IMR-90 (cell line): ENCODE measurements at regions not wholly inside any gene's neighbourhood (a gene's known extent, or its start where the extent isn't known, plus 50 kb on each side); places are given as distances from the start of the nearest gene placed in this dataset.

Source experiments
- ATAC-seq: fragments of 200-7000 bp; cut with Tn5 transposase; 2 replicates; pipeline ENCODE4 v1.9.1; 2020; ENCODE audit warnings: low read depth, mild to moderate bottlenecking, moderate library complexity
- BruUV-seq: library from RNA; stranded (reverse); fragments of 400-500 nt; replicated peaks from 2 replicates; lab custom pipeline; 2021; lab: Mats Ljungman, UMichigan
- CTCF ChIA-PET: fragments of 300-600 bp; formaldehyde crosslinking; extraction: SDS; loops from one replicate; lab custom pipeline; 2021; ENCODE audit warnings: antibody characterized with exemption; lab: Yijun Ruan, JAX
- POLR2A ChIA-PET: fragments of 300-600 bp; sonication (Branson Sonifier 250); formaldehyde crosslinking; loops from one replicate; lab custom pipeline; 2022; ENCODE audit warnings: antibody characterized with exemption; ENCODE audit not compliant: unreplicated experiment; lab: Charles Lee
- DNase-seq: peaks from one replicate; pipeline ENCODE4 v3.0.0; 2013
- H2AFZ ChIP-seq: replicated peaks from 2 replicates; pipeline ENCODE3; 2013; ENCODE audit warnings: low read length, mild to moderate bottlenecking; ENCODE audit not compliant: poor library complexity
- H2AK5ac ChIP-seq: 2 replicates; pipeline ENCODE4 v1.6.1; 2013; ENCODE audit warnings: low read depth, low read length, inconsistent platforms
- H2AK9ac ChIP-seq: replicated peaks from 2 replicates; pipeline ENCODE3; 2013; ENCODE audit warnings: mild to moderate bottlenecking, low read depth, low read length, moderate library complexity; ENCODE audit not compliant: poor library complexity
- H2BK120ac ChIP-seq: 2 replicates; pipeline ENCODE4 v1.6.1; 2013; ENCODE audit warnings: low read depth, low read length, inconsistent platforms
- H2BK15ac ChIP-seq: 3 replicates; pipeline ENCODE4 v1.6.1; 2013; ENCODE audit warnings: low read depth, low read length, inconsistent platforms
- H2BK20ac ChIP-seq: 2 replicates; pipeline ENCODE4 v1.6.1; 2013; ENCODE audit warnings: low read depth, mild to moderate bottlenecking, inconsistent platforms, low read length, moderate library complexity
- H2BK5ac ChIP-seq: 2 replicates; pipeline ENCODE4 v1.6.1; 2013; ENCODE audit warnings: mild to moderate bottlenecking, low read depth, low read length, inconsistent platforms; ENCODE audit not compliant: poor library complexity, severe bottlenecking
- H3K14ac ChIP-seq: replicated peaks from 2 replicates; pipeline ENCODE4 v1.6.1; 2013; ENCODE audit warnings: low read depth, low read length, inconsistent platforms
- H3K18ac ChIP-seq: 2 replicates; pipeline ENCODE4 v1.6.1; 2013; ENCODE audit warnings: low read depth, low read length, control low read depth
- H3K23ac ChIP-seq: 2 replicates; pipeline ENCODE4 v1.6.1; 2013; ENCODE audit warnings: low read depth, low read length, inconsistent platforms
- H3K27ac ChIP-seq: 2 replicates; pipeline ENCODE4 v1.5.1; 2013; ENCODE audit warnings: mild to moderate bottlenecking, control low read depth, low read length; ENCODE audit not compliant: insufficient read depth
- H3K27me3 ChIP-seq: 2 replicates; pipeline ENCODE4 v1.6.1; 2013; ENCODE audit warnings: low read length; ENCODE audit not compliant: control insufficient read depth, insufficient read depth
- H3K36me3 ChIP-seq: 2 replicates; pipeline ENCODE4 v1.6.1; 2013; ENCODE audit warnings: low read length, mixed read lengths; ENCODE audit not compliant: control insufficient read depth, insufficient read depth
- H3K4ac ChIP-seq: 2 replicates; pipeline ENCODE4 v1.6.1; 2013; ENCODE audit warnings: low read depth, low read length, inconsistent platforms
- H3K4me1 ChIP-seq: 2 replicates; pipeline ENCODE4 v1.6.1; 2013; ENCODE audit warnings: low read length, mixed read lengths; ENCODE audit not compliant: control insufficient read depth, insufficient read depth
- H3K4me2 ChIP-seq: 2 replicates; pipeline ENCODE4 v1.6.1; 2013; ENCODE audit warnings: low read depth, mild to moderate bottlenecking, control low read depth, low read length, moderate library complexity
- H3K4me3 ChIP-seq: 2 replicates; pipeline ENCODE4 v1.5.1; 2013; ENCODE audit warnings: low read depth, mild to moderate bottlenecking, control low read depth, low read length, moderate library complexity; ENCODE audit not compliant: insufficient read depth
- H3K56ac ChIP-seq: 2 replicates; pipeline ENCODE4 v1.6.1; 2013; ENCODE audit warnings: low read length, inconsistent platforms; ENCODE audit not compliant: insufficient read depth; ENCODE audit errors: extremely low read depth
- H3K79me1 ChIP-seq, 2 experiments: 2 replicates each; pipeline ENCODE4 v1.6.1; 2013; ENCODE audit warnings: low read length in 2 of 2, inconsistent platforms in 1 of 2, low read depth in 1 of 2
- H3K9ac ChIP-seq: 2 replicates; pipeline ENCODE4 v1.6.1; 2013; ENCODE audit warnings: low read depth, low read length, control low read depth
- H3K9me1 ChIP-seq: 2 replicates; pipeline ENCODE4 v1.6.1; 2013; ENCODE audit warnings: low read length, inconsistent platforms; ENCODE audit not compliant: insufficient read depth
- H3K9me3 ChIP-seq: 2 replicates; pipeline ENCODE4 v1.6.1; 2013; ENCODE audit warnings: low read length; ENCODE audit not compliant: control insufficient read depth, insufficient read depth
- H4K20me1 ChIP-seq: 2 replicates; pipeline ENCODE4 v1.6.1; 2013; ENCODE audit warnings: low read length, inconsistent platforms; ENCODE audit not compliant: insufficient read depth
- H4K5ac ChIP-seq: 2 replicates; pipeline ENCODE4 v1.6.1; 2013; ENCODE audit warnings: mild to moderate bottlenecking, low read depth, low read length, control low read depth
- H4K8ac ChIP-seq, 2 experiments: 2 replicates each; pipeline ENCODE4 v1.6.1; 2013; ENCODE audit warnings: low read depth in 2 of 2, low read length in 2 of 2, control low read depth in 1 of 2, inconsistent platforms in 1 of 2
- H4K91ac ChIP-seq: 2 replicates; pipeline ENCODE4 v1.6.1; 2013; ENCODE audit warnings: low read depth, low read length, inconsistent platforms; ENCODE audit not compliant: insufficient read depth
- MAZ ChIP-seq: IDR thresholded peaks from 2 replicates; pipeline ENCODE4 v1.6.1; 2012; ENCODE audit warnings: low read depth, mild to moderate bottlenecking, low read length, improper control_type of control experiment, moderate library complexity, borderline replicate concordance
- RAD21 ChIP-seq: IDR thresholded peaks from 2 replicates; pipeline ENCODE4 v1.6.1; 2012; ENCODE audit warnings: low read length, improper control_type of control experiment
- SMC3 ChIP-seq: fragments of 150-350 bp; IDR thresholded peaks from 2 replicates; pipeline ENCODE4 v1.6.1; 2016; ENCODE audit warnings: low read depth, mild to moderate bottlenecking, antibody characterized with exemption, low read length, moderate library complexity
- WGBS, 2 experiments: methylation state at CpG; one replicate each; pipeline versions ENCODE4 v1.1.5 to v1.1.7; 2013; ENCODE audit warnings: missing lambda C conversion rate in 2 of 2; ENCODE audit not compliant: insufficient read length in 1 of 2; ENCODE audit errors: extremely low coverage in 2 of 2; 5-methylcytosine and 5-hydroxymethylcytosine counted together
- dilution Hi-C: fragments of 300-500 bp; cut with HindIII; formaldehyde crosslinking; loops from one replicate; pipeline ENCODE4 v1.14.3; 2018; ENCODE audit warnings: low sequenced_read_pairs; ENCODE audit not compliant: unreplicated experiment
- in situ Hi-C: fragments of 300-500 bp; cut with MboI; formaldehyde crosslinking; loops from 3 replicates; pipeline ENCODE4 v1.14.3; 2019; ENCODE audit warnings: low sequenced_read_pairs, inconsistent platforms, mixed read lengths
- intact Hi-C: fragments of 100-400 bp; cut with micrococcal nuclease; formaldehyde crosslinking; loops from 2 replicates; pipeline ENCODE4 v1.10.0; 2022
- TF ChIP-seq, protein P1 (sequence below): conservative IDR thresholded peaks from 2 replicates; pipeline ENCODE4 v1.5.1; 2012; ENCODE audit warnings: mild to moderate bottlenecking, low read depth, low read length, improper control_type of control experiment

GRCh38 chr2:19687017-19687659 lies 214.6 kb downstream of the TTC32 start:
- H4K20me1 ChIP-seq: no peaks in the 10 kb centered on the region
- no peak overlapping the region for H2BK20ac ChIP-seq
- no peak overlapping the region for H3K4me3 ChIP-seq
- in situ Hi-C loops (loop anchor here (10.0 kb wide), 1 partner anchor 168 kb away; no protein-coding TSS in a partner anchor), dilution Hi-C loops (no loop called here), intact Hi-C loops (loop anchor here (1.0 kb wide), 1 partner anchor 176 kb away; no protein-coding TSS in a partner anchor)
- H3K9ac ChIP-seq: no peak overlapping the region
- no peak overlapping the region for H2BK5ac ChIP-seq
- H3K79me1 ChIP-seq: no peaks in the 10 kb centered on the region
- no peak overlapping the region for H4K5ac ChIP-seq
- peak; percentile 72 for ATAC-seq
- ChIA-PET POLR2A (no interaction called here), CTCF (interaction anchor here (0.7 to 1.6 kb wide), 10 partner anchors 8 to 176 kb away, joined by 3 to 8 read pairs (median 3); no protein-coding TSS in a partner anchor)
- H2AFZ ChIP-seq: no peak overlapping the region
- no peak overlapping the region for H3K14ac ChIP-seq
- H3K4ac ChIP-seq: no peak overlapping the region
- no peak overlapping the region; the same call in 2 of the 3 replicates for H2BK15ac ChIP-seq
- peaks cover 2% of the 10 kb centered on the region; the same call in 1 of the 2 replicates for H3K4me1 ChIP-seq
- H3K27ac ChIP-seq: no peak overlapping the region
- no TSS peak for BruUV-seq
- H3K4me2 ChIP-seq: no peak overlapping the region; the same call in 1 of the 2 replicates
- peaks cover 7% of the 10 kb centered on the region; the same call in 1 of the 2 replicates for H3K27me3 ChIP-seq
- H3K9me1 ChIP-seq: no peaks in the 10 kb centered on the region
- TF ChIP-seq RAD21: peak; percentile 73
- peak; percentile 66 for TF ChIP-seq SMC3
- TF ChIP-seq, protein P1, sequence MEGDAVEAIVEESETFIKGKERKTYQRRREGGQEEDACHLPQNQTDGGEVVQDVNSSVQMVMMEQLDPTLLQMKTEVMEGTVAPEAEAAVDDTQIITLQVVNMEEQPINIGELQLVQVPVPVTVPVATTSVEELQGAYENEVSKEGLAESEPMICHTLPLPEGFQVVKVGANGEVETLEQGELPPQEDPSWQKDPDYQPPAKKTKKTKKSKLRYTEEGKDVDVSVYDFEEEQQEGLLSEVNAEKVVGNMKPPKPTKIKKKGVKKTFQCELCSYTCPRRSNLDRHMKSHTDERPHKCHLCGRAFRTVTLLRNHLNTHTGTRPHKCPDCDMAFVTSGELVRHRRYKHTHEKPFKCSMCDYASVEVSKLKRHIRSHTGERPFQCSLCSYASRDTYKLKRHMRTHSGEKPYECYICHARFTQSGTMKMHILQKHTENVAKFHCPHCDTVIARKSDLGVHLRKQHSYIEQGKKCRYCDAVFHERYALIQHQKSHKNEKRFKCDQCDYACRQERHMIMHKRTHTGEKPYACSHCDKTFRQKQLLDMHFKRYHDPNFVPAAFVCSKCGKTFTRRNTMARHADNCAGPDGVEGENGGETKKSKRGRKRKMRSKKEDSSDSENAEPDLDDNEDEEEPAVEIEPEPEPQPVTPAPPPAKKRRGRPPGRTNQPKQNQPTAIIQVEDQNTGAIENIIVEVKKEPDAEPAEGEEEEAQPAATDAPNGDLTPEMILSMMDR: peak; percentile 61
- no peak for TF ChIP-seq MAZ
- H3K9me3 ChIP-seq: no peaks in the 10 kb centered on the region
- peak overlapping the region; percentile 44 for H2AK9ac ChIP-seq
- H3K18ac ChIP-seq: no peak overlapping the region
- H2BK120ac ChIP-seq: no peak overlapping the region
- no peak overlapping the region for H4K8ac ChIP-seq
- H3K56ac ChIP-seq: no peak overlapping the region
- DNase-seq: peak; percentile 42
- no peak overlapping the region; the same call in 1 of the 2 replicates for H2AK5ac ChIP-seq
- H4K91ac ChIP-seq: no peak overlapping the region
- no CpG with 5 or more reads among the region's 2 CpGs for WGBS, 2 experiments
- H3K36me3 ChIP-seq: no peaks in the 10 kb centered on the region
- no peak overlapping the region for H3K23ac ChIP-seq
